Stimulated activated naive CD4-positive, alpha-beta T cell (primary cell): ENCODE measurements at regions not wholly inside any gene's neighbourhood (a gene's known extent, or its start where the extent isn't known, plus 50 kb on each side); places are given as distances from the start of the nearest gene placed in this dataset.
"Not testable (repeated sequence)": the region's sequence is repeated elsewhere in the genome, so short reads cannot be mapped to it uniquely, and the experiment has no call there.

ENCODE experiments used
- DNase-seq, 6 experiments: peaks; one replicate each; lab custom pipeline; 2025; lab: John Stamatoyannopoulos, UW

DNA sequence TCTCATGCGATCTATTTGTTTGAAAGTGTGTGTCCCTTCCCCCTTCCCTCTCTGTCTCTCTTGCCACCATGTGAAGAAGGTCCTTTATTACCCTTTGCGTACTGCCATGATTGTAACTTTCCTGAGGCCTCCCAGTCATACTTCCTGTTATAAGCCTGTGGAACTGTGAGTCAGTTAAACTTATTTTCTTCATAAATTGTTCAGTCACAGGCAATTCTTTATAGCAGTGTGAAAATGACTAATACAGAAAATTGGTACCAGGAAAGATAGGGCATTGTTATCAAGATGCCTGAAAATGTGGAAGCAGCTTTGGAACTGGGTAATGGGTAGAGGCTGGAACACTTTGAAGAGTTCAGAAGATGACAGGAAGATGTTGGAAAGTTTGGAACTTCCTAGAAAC lies 743.7 kb upstream of the NECTIN3 start:
- no peak for DNase-seq

DNA sequence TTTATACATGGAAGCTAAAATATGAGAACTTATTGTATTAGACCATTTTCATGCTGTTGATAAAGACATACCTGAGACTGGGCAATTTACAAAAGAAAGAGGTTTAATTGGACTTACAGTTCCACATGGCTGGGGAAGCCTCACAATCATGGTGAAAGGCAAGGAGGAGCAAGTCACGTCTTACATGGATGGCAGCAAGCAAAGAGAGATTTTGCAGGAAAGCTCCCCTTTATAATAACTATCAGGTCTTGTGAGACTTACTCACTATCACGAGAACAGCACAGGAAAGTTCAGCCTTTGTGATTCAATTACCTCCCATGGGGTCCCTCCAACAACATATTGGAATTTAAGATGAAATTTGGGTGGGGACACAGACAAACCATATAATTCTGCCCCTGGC lies 740.1 kb upstream of the NECTIN3 start:
- DNase-seq = not testable (repeated sequence)

DNA sequence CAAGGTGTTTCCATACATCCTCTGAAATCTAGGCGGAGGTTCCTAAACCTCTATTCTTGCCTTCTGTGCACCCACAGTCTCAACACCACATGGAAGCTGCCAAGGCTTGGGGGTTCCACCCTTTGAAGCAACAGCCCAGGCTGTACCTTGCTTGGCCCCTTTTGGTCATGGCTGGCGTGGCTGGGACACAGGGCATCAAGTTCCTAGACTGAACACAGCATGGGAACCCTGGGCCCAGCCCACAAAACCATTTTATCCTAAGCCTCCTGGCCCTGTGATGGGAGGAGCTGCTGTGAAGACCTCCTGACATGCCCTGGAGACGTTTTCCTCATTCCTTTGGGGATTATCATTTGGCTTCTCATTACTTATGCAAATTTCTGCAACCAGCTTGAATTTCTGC lies 739.0 kb upstream of the NECTIN3 start:
- DNase-seq = no peak

DNA sequence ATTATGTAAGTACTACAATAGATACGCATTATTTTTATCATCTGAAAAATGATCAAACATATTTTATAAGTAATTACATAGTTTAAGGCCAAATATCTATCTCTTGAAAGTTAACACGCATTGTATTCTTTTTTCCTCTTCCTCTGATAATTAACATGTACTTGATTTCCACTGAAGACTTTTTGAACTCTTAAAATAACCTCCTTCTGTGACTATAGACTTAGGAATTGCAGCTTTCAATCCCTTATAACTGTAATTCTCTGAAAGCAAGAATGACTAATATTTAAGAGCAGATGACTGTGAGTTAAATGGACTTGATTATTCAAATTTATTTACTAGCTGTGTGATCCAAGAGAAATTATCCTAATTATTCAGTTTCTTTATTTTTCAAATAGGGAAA lies 730.6 kb upstream of the NECTIN3 start:
- no peak for DNase-seq

DNA sequence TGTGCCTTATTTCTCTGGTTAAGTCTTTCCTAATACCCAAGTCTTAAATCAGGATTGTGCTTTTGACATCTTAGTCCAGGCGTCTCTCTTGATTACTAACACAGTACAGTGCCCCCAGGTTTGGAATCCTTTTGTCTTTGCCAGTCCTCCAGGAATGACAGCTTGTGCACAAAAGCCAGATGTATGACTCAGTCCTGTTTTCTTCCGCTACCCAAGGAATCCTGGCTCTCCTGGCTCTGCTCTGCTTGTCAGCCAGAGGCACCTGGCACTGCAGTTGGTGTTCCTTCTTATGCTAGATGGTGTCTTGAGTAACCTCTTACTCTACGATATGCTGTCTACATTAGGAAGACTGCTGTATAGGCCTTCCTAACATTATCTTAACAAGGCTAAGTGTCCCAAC lies 728.2 kb upstream of the NECTIN3 start:
- DNase-seq = no peak

DNA sequence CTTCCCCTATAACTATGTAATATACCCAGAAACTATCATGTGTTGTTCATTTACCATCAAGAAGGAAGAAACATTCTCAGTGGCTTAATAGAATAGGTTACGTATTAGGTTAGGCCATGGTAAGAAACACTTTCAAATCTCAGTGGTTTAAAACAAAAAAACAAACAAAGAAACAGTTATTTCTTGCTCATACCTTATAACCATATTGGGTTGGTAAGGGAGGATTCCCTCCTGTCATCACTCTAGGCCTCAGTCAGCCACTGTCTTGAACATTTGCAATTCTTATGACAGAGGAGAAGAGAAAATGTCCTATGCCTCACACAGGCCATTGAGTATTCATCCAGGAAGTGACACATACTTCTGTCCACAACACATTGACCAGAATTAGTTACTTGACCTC lies 727.7 kb upstream of the NECTIN3 start:
- no peak for DNase-seq

DNA sequence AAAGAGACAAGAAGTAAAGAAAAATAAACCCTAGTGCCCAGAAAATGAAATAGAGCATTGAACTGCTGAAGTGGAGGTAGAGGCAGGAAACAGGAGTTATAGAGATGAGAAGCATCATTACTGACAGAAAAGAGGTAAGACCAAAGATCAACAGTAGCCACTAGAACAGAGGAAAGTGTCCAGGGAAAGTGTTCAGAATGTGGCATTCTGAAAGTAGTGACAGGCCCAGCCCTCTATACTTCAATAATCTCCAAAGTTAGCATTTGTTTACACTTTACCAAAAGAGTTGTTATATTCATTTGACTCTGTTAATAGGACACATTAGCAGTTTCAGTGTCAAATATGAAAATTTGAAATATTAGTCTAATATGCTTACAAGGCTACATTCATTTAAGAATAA lies 727.1 kb upstream of the NECTIN3 start:
- no peak for DNase-seq

DNA sequence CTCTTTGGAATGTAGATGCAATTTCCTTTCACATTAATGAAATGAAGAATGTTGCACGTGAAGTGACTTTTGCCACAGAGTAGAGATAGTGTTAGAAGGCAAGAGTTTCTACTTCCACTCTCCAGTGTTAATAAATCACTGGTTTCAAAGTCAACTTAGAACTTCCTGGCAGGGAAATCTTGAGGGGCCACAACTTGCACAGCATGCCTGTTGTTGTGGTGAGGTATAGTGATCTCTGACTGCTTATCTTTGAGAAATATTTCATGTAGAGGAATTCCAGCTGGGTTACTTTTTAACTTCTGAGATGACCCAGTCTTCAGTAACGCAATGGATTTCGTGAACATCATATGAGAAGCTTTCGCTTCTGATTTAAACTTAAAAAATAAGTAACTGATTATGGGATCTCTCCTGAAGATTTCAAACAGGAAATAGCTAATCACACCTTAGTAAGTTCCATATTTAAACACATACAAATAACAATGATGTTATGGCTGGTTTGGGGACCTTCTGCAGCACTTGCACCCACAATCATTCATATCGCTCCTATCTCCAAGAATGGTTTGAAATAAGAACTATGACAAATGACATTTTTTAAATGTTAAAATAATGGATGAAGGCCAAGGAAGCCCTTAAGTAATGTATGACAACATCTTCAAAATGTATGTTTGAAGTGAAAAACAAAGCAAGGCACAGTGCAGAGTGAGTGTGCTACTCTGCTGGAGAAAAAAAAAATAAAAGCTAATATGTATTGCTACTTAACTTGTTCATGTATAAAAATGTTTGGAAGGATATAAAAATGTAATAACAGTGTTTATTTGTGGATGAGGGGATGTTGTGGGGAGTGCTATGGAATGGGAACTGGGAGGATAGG lies 726.5 kb upstream of the NECTIN3 start:
- no peak for DNase-seq

DNA sequence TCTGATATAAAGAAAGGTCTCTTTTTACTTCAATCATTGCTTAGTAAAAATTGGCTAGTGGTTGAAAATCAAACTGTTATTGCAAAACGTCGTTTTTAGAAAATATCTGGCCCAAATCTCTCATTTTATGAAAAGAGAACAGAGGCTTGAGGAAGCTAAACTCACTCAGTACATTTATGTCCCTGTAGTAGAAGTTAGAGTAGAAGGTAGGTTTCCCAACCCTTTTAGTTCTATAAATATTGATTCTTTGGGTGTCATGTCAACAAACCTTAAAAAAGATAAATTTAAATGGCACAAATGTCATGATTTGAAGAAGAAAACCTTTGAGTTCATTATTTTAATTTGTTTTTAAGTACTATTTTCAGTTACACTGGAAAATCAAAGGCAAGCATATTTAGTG lies 722.3 kb upstream of the NECTIN3 start:
- no peak for DNase-seq

DNA sequence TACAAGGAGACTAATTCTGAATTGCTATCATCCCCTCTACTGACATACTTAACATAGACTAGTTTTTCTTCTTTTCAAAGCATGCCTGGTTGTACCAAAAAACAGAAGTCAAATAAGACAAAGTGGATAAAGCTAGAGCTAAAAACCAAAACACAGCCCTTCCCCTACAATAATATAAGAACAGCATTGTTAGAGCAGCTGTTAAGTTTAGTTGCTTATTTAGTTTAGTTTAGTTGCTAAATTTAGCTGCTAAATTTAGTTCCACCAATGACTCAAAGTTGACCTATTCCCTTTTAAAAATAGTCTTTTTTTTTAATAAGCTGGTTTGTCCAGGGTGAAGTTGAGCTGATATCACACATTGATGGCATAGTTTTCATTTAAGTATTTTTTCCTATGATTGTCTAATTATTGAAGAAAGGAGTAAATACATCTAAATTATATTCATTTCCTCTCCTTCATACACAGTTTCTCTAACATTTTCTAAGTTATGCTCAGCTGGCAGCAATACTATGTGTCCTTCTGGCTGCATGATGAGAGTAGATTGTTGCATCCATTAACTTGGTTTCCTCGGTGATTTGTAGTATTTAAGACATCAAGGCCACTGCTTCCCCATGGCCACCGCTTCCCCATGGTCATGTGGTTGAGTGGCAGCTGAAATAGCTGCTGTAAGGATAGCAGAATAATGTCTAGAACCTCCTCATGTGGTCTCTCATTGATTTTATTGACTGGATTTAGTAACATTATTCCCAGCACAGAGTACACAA lies 718.6 kb upstream of the NECTIN3 start:
- DNase-seq = no peak

DNA sequence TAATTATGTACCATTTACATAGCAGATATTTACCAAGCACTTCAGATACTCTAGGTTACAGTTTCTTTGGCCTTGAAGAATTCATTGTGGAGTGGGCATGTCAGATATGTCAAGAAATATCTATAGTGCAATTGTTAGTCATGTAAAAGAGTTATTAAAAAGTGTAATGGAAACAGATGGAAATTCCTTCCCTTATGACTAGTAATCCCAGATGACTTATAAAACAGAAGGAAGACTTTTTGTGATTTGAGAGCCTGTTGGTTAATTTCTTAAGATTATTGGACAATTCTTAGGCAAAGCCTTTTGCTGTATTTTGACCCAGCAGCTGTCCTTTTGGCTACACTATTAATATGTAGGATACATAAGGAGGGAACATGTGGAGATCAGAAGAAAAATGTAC lies 708.9 kb upstream of the NECTIN3 start:
- no peak for DNase-seq

DNA sequence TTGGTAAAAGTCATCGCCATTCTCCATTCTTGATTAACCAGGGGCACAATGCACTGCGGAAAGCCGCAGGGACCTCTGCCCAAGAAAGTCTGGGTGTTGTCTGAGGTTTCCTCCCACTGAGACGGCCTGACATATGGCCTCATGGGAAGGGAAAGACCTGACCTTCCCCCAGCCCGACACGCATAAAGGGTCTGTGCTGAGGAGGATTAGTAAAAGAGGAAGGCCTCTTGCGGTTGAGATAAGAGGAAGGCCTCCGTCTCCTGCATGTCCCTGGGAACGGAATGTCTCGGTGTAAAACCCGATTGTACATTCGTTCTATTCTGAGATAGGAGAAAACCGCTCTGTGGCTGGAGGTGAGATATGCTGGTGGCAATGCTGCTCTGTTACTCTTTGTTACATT lies 704.3 kb upstream of the NECTIN3 start:
- not testable (repeated sequence) for DNase-seq

DNA sequence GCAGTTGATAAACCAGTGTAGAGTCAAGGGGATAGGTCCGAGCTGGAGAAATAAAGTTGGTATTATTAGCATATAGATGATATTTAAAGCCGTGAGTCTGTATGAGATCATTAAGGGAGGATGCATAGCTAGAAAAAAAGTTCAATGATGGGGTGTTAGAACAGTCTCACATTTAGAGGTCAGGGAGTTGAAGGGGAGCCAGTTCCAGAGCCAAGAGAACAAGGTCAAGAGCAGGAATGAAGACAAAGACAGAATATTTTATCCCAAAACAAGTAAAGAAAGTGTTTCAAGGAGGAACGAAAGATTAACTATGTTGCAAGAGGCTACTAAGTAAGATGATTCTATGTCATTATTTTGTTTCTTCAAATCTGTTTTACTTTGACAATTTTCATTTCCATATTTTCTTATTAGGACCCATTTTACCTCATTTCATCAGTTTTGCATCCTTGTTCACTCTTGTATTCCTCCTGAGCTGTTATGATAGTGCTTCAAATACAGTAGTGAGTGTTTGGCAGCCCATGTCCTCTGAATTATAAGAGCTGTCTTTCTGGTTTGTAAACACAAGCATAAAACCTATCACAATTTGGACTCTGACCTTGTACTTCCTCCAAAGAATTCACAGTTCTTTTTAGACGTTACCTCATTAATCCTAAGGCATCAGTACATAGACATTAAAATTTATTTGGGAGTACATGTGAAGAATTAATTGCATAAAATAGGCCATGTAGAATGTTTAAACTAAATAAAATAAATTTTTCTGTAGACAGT lies 695.7 kb upstream of the NECTIN3 start:
- no peak for DNase-seq

DNA sequence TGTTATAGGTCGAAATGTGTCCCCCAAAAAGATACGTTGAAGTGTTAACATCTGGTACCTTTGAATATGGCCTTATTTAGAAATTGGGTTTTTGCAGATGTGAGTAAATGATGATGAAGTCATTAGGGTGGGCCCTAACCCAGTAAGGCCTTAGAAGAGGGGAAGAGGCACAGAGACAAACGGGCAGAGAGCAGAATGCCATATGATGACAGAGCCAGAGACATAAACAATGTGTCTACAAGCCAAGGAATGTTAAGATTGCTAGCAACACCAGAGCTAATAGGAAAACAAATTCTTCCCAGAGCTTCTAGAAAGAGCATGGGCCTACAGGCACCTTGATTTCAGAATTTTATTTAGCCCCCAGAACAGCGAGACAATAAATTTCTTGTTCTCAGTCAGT lies 693.1 kb upstream of the NECTIN3 start:
- no peak for DNase-seq

DNA sequence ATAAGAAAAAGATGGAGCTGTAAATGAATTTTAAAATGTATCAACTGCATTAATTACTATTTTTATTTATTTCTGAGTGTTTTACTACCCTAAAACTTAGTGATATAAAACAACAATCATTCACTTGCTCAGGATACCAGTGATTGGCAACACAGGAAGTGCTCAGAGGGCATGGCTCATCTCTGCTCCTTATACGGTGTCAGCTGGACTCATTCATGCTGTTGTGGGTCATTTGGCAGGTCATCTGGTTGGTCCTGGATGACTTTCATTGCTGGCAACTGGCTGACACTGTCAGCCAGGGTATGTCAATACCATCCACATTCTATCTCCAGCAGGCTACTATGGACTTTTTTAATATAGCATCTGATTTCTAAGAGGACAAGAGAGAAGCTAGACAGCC lies 689.6 kb upstream of the NECTIN3 start:
- no peak for DNase-seq

DNA sequence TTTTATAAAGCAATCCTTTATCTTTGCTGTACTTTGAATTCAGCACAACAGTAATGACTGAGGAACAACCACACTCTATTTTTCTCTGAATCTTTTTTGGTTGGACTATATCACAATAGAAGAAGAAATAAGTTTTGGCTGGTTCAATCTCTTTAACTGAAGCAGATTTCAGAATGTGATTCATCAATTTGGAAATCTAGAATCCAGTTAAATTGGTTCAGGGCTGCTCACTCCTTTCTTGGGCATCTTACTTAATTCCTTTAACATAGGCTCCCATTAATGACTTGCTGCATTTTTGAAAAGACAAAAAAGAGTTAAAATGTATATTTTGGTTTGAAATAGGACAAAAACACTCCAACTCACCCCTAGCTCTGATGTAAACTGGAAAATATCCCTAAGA lies 688.3 kb upstream of the NECTIN3 start:
- no peak for DNase-seq

DNA sequence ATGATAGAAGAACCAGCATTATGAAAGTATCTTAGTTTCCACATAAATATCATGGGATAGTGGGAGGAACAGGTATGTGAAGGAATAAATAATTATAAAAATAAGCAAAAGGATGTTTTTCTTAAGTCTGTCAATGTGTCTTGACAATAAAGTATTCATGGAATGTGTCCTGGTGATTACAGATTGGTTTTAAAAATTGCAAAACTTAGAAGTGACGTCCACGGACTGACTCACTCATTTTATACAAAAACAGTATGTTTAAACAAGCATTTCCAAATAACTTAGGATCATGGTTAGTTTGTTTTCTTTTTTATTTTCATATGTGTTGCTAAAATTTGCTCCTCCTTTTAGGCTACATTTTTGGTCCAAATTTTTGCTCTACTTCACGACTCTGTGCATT lies 687.0 kb upstream of the NECTIN3 start:
- no peak for DNase-seq

DNA sequence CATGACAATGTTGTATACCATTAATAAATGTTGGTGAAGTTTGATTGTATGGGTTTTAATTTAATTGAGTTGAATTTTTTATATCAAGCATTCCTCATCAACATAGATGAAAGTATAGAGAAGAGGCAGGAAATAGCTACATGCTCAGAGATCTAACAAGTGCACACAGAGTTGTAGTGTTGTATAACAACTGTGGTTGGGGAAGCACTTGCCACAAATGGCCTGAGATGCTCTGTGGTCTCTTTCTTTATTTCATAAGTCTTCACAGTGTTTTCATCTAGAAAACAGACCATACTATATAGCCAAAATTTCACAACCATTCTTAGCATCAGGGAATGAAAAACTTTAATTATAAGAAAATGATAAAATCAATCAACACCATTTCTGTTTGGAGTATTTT lies 682.6 kb upstream of the NECTIN3 start:
- no peak for DNase-seq

DNA sequence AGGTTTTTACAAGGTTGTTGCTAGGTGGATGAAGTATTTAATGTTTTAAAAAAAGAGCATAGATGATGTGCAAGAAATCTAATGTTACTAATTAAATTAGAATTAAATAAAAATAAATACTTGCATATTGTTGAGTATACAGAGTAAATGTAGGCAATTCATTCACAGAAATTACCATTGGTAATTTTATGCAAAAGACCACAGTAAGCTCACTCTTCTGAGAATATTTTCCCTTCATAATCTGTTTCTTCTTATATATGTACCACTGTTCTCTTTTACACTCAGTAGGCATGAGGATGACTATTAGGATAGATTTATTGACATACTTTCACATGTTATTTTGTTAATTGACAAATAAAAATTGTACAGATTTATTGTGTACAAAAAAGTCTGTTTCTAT lies 681.2 kb upstream of the NECTIN3 start:
- no peak for DNase-seq

DNA sequence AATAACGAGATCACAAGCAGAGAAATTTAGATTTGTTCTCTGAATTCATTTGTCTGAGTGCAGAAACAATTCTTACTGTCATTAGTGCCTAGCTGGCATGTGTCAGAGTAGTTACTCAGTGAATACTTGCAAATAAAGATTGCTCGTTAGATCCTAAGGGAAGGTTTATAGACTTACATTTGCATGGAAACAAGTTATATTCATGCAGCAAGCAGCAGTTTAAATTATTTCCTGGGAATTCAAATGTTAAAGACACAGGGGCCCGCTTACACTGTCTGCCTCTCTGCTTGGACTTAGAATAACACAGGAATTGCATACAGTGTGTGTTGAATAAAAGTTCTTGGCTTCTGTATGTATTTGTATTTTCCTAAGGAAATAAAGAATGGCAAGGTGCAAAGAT lies 680.6 kb upstream of the NECTIN3 start:
- no peak for DNase-seq

DNA sequence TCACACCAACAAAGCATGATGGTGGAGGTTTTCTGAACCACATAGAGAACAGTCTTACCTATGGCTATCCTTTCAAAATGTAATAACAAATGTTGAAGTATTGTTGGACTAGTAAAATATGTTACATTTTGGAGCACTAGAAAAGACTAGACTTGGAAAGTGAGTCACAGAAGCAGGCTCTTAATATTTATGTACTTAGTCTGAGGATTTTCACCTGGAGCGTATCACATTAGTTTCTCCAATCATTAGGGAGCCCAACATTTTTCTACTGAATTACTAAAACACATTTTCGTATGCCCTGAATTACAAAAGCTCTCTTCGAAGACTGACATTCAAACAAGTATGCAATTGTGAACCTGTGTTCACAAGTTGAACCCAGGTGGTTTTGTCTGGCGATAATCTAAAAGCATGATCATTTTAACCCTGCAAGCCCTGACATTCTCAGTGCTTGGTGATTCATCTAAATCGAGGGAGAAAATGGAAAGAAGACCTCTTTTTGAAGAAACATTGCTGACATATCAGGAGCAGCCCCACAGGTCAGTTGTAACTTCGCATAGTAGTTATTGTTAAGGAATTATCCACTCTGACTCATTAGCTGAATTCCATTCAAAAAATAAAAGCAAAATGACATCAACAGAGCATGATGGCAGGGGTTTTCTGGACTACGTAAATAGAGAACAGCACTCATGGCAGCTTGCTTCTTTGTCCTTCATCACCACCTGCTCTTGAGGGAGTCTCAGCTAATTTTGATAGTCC lies 679.8 kb upstream of the NECTIN3 start:
- DNase-seq = no peak

DNA sequence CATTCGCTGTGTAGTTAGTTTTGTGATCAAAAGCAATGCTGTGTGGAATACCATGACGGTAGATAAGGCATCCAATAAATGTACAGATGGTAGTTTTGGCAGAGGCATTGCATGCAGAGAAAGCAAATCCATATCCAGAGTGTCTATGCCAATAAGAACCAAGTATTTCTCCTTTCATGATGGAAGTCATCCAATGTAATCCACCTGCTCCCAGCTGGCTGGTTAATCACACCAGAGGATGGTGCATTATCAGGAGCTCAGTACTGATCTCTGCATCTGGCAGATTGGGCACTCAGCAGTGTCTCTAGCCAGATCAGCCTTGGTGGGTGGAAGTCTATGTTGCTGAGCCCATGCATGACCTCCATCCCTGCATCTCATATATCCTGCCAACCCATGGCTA lies 677.7 kb upstream of the NECTIN3 start:
- DNase-seq = no peak
